ENCODE measurements at regions not wholly inside any gene's neighbourhood (a gene's known extent, or its start where the extent isn't known, plus 50 kb on each side); places are given as distances from the start of the nearest gene placed in this dataset.

- Histone ChIP-seq H3K9me3 (no peaks in the 10 kb centered on the region), H3K4me3 (no peak overlapping the region), H3K4me1 (peaks cover 9 to 44% of the 10 kb centered on the region in 2 donors), H3K27ac (peak overlapping the region; percentile 66 to 83), H3K27me3 (no peaks in the 10 kb centered on the region), H3K36me3 (no peaks in the 10 kb centered on the region)
- intact Hi-C loops (cut with DNase I): loop anchor here (2.0 to 10.0 kb wide), 6 partner anchors 187 to 587 kb away; partner anchors contain the start of gene AIG1
- TF ChIP-seq CTCF (IDR thresholded peaks at IDR 0.05): no peak
- DNase-seq (ENCODE audit: low spot score in 2 of 2): no peak
Observed at GRCh38 chr6:142697922-142698321, 247.1 kb downstream of the HIVEP2 start.

DNA sequence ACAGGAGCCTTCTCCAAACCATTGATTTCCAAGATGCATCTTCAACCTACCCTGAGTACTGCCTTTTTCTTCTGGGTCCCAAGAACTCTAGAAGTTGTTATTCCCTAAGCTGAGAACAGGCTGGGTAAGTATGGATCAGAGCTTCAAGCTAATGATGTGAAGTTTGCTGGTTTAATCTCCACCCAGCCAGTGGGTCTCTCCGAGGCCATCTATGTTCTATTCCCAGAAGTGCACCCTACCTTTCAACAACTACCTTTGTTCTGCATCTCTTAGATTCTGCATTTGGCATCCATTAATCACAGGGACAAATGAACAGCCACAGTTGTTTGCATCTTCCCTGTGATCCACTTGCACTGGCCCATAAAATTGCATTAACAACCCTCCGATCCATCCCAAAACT lies 246.2 kb downstream of the HIVEP2 start:
- DNase-seq (ENCODE audit: low spot score in 2 of 2): no peak
- TF ChIP-seq CTCF (IDR thresholded peaks at IDR 0.05): no peak
- intact Hi-C loops (cut with DNase I): loop anchor here (5.0 to 10.0 kb wide), 4 partner anchors 229 to 586 kb away; partner anchors contain the start of gene AIG1
- peak overlapping the region in 1 of 2 donors; percentile 66 for H3K27ac ChIP-seq
- no peak overlapping the region for H3K4me3 ChIP-seq
- H3K4me1 ChIP-seq: peaks cover 9 to 39% of the 10 kb centered on the region in 2 donors
- H3K9me3 ChIP-seq: no peaks in the 10 kb centered on the region
- H3K36me3 ChIP-seq: no peaks in the 10 kb centered on the region
- H3K27me3 ChIP-seq: no peaks in the 10 kb centered on the region

GRCh38 chr6:142699391-142699790 lies 245.6 kb downstream of the HIVEP2 start:
- Histone ChIP-seq H3K27me3 (no peaks in the 10 kb centered on the region), H3K4me3 (no peak overlapping the region), H3K4me1 (peaks cover 9 to 36% of the 10 kb centered on the region in 2 donors), H3K27ac (no peak overlapping the region), H3K36me3 (no peaks in the 10 kb centered on the region), H3K9me3 (no peaks in the 10 kb centered on the region)
- DNase-seq (ENCODE audit: low spot score in 2 of 2): no peak
- TF ChIP-seq CTCF (IDR thresholded peaks at IDR 0.05): no peak
- intact Hi-C loops (cut with DNase I): loop anchor here (5.0 to 10.0 kb wide), 4 partner anchors 228 to 585 kb away; partner anchors contain the start of gene AIG1

GRCh38 chr6:142700032-142700431 lies 244.9 kb downstream of the HIVEP2 start:
- Histone ChIP-seq H3K9me3 (no peaks in the 10 kb centered on the region), H3K4me3 (no peak overlapping the region), H3K27me3 (no peaks in the 10 kb centered on the region), H3K27ac (no peak overlapping the region), H3K36me3 (no peaks in the 10 kb centered on the region), H3K4me1 (peaks cover 9 to 33% of the 10 kb centered on the region in 2 donors)
- TF ChIP-seq CTCF (IDR thresholded peaks at IDR 0.05): no peak
- intact Hi-C loops (cut with DNase I): no loop called here
- no peak for DNase-seq (ENCODE audit: low spot score in 2 of 2)

- DNase-seq (ENCODE audit: low spot score in 2 of 2): no peak
- Histone ChIP-seq H3K36me3 (no peaks in the 10 kb centered on the region), H3K4me1 (peaks cover 9 to 27% of the 10 kb centered on the region in 2 donors), H3K9me3 (no peaks in the 10 kb centered on the region), H3K4me3 (no peak overlapping the region), H3K27me3 (no peaks in the 10 kb centered on the region), H3K27ac (no peak overlapping the region)
- intact Hi-C loops (cut with DNase I): no loop called here
- TF ChIP-seq CTCF (IDR thresholded peaks at IDR 0.05): no peak
Observed at GRCh38 chr6:142700671-142701312, 244.2 kb downstream of the HIVEP2 start.
